Cardiac fibroblast (primary cell): ENCODE measurements at regions not wholly inside any gene's neighbourhood (a gene's known extent, or its start where the extent isn't known, plus 50 kb on each side); places are given as distances from the start of the nearest gene placed in this dataset.

Source experiments
- DNase-seq, 2 donors: peaks; one replicate each; pipeline versions ENCODE4 v3.0.0 to v3.0.0-alpha.2; 2010; ENCODE audit warnings: low read depth in 2 of 2
- H3K4me3 ChIP-seq, 2 donors: replicated peaks in 1 of 2; 1 replicate in 1 of 2; 2 replicates in 1 of 2; pipeline ENCODE4 v1.5.1; 2011; ENCODE audit warnings: low read depth in 2 of 2, low read length in 2 of 2, mild to moderate bottlenecking in 2 of 2, moderate library complexity in 1 of 2
- TF ChIP-seq, protein P1 (sequence below): IDR thresholded peaks from one replicate; pipeline ENCODE4 v1.5.1; 2011; ENCODE audit warnings: low read depth, mild to moderate bottlenecking, low read length, inconsistent platforms

DNA sequence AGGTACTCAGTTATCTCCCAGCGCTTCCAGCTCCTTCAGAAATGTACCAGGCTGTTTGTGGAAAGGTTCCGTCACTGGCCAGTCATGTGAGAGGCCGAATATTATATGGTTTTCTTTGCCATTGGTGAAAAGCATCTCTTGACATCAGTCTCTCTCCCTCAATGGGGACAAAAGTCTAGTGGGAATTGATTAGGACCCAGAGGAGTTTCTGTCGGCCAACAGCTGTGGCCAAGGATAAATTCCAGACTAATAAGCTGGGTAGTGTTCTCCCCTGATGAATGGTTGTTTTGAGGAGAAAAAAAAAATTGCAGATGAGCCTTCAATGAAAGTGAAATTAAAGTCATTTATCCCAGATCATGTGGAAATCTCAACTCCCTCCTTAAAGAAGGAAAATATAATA lies 404.7 kb upstream of the THRB start:
- no peak for DNase-seq
- no peak overlapping the region for H3K4me3 ChIP-seq
- TF ChIP-seq, protein P1, sequence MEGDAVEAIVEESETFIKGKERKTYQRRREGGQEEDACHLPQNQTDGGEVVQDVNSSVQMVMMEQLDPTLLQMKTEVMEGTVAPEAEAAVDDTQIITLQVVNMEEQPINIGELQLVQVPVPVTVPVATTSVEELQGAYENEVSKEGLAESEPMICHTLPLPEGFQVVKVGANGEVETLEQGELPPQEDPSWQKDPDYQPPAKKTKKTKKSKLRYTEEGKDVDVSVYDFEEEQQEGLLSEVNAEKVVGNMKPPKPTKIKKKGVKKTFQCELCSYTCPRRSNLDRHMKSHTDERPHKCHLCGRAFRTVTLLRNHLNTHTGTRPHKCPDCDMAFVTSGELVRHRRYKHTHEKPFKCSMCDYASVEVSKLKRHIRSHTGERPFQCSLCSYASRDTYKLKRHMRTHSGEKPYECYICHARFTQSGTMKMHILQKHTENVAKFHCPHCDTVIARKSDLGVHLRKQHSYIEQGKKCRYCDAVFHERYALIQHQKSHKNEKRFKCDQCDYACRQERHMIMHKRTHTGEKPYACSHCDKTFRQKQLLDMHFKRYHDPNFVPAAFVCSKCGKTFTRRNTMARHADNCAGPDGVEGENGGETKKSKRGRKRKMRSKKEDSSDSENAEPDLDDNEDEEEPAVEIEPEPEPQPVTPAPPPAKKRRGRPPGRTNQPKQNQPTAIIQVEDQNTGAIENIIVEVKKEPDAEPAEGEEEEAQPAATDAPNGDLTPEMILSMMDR = no peak

GRCh38 chr3:24899901-24900603 lies 405.4 kb upstream of the THRB start:
- no peak overlapping the region for H3K4me3 ChIP-seq
- DNase-seq = no peak
- TF ChIP-seq, protein P1 = no peak

- H3K4me3 ChIP-seq = no peak overlapping the region
- DNase-seq = no peak
- TF ChIP-seq, protein P1 = no peak
Observed at GRCh38 chr3:24905266-24905665, 410.6 kb upstream of the THRB start.

GRCh38 chr3:24907106-24907505 lies 412.5 kb upstream of the THRB start:
- TF ChIP-seq, protein P1 = no peak
- no peak overlapping the region for H3K4me3 ChIP-seq
- DNase-seq = no peak

- DNase-seq = no peak
- no peak overlapping the region for H3K4me3 ChIP-seq
- TF ChIP-seq, protein P1 = no peak
Observed at GRCh38 chr3:24911076-24911475, 416.4 kb upstream of the THRB start.

DNA sequence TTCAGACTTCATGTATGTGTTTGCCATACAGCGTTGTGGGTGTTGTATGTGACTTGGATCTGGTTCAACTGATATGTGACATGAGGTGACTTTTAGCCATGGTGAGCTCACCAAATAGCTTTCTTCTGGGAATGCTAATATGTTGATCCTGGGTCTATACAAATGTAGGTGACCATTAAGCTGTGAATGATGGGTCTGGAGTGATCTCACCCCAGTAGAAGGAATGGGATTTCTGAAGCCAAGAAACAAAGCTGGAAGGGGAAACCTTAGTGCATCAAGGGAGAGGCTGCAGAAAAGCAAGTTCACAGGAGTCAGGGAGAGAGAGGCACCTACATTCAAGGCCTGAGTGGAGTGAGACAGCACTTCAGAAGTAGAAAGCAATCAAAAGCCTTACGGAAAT lies 421.0 kb upstream of the THRB start:
- no peak overlapping the region for H3K4me3 ChIP-seq
- DNase-seq = no peak
- TF ChIP-seq, protein P1 = no peak

DNA sequence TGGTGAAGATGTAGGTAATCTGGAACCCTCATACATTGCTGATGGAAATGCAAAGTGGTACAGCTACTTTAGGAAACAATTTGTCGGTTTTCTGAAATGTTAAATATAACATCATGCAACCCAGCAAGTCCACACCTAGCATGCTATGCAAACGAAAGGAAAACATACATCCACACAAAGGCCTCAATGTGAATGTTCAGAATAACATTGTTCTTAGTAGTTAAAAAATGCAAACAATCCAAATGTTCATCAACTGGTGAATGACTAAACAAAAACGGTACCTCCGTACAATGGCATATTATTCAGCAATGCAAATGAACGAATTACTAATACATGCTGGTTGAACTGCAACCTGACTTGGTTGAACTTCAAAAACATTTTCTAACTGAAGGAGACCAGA lies 423.3 kb upstream of the THRB start:
- H3K4me3 ChIP-seq = no peak overlapping the region
- TF ChIP-seq, protein P1 = no peak
- DNase-seq = no peak
